Left lung (tissue), 4 donors: ENCODE measurements at regions not wholly inside any gene's neighbourhood (a gene's known extent, or its start where the extent isn't known, plus 50 kb on each side); places are given as distances from the start of the nearest gene placed in this dataset.

Experiments
- ATAC-seq: fragments of 200-7000 bp; cut with Tn5 transposase; one replicate; pipeline ENCODE4 v1.9.1; 2020; ENCODE audit warnings: moderate library complexity
- DNase-seq, 4 donors: peaks; one replicate each; pipeline ENCODE4 v3.0.0-alpha.2; 2013 to 2020
- H3K27ac ChIP-seq, 2 donors: fragments of 200-600 bp; sonication (generic) in 1 of 2; one replicate each; pipeline versions ENCODE4 v1.5.0 to v1.8.0; 2020 to 2021
- H3K27me3 ChIP-seq, 2 donors: fragments of 200-600 bp; sonication (generic) in 1 of 2; one replicate each; pipeline versions ENCODE4 v1.5.0 to v1.8.0; 2020 to 2021
- H3K36me3 ChIP-seq, 2 donors: fragments of 200-600 bp; sonication (generic) in 1 of 2; one replicate each; pipeline versions ENCODE4 v1.5.0 to v1.8.0; 2020 to 2021
- H3K4me1 ChIP-seq, 2 donors: fragments of 200-600 bp; one replicate each; pipeline ENCODE4 v1.8.0; 2021
- H3K4me3 ChIP-seq, 2 donors: fragments of 200-600 bp; sonication (generic) in 1 of 2; one replicate each; pipeline versions ENCODE4 v1.5.0 to v1.8.0; 2020 to 2021; ENCODE audit warnings: mild to moderate bottlenecking in 1 of 2
- H3K9me3 ChIP-seq, 2 donors: fragments of 200-600 bp; sonication (generic) in 1 of 2; one replicate each; pipeline versions ENCODE4 v1.5.0 to v1.8.0; 2020 to 2021
- CTCF ChIP-seq, 2 donors: fragments of 200-600 bp; sonication (generic) in 1 of 2; IDR thresholded peaks; one replicate each; pipeline versions ENCODE4 v1.5.0 to v1.8.0; 2021; ENCODE audit warnings: antibody characterized with exemption in 2 of 2
- intact Hi-C, 2 donors: fragments of 100-400 bp; cut with DNase I; formaldehyde crosslinking; loops; one replicate each; pipeline versions ENCODE4 v1.11.2 to v1.14.2; 2022
- donor health status: DM: no; HTN: yes; CAD: no.
- donor health status: DM: no; HTN: no; CAD: no.

- H3K27ac ChIP-seq = no peak overlapping the region
- H3K9me3 ChIP-seq = no peaks in the 10 kb centered on the region
- no peak for TF ChIP-seq CTCF (IDR thresholded peaks at IDR 0.05)
- H3K36me3 ChIP-seq = no peaks in the 10 kb centered on the region
- H3K27me3 ChIP-seq = no peaks in the 10 kb centered on the region
- ATAC-seq = no peak
- intact Hi-C loops = no loop called here
- no peaks in the 10 kb centered on the region for H3K4me1 ChIP-seq
- H3K4me3 ChIP-seq = no peak overlapping the region
- no peak for DNase-seq
These were observed 223.7 kb upstream of the USP25 start for GRCh38 chr21:15506086-15506485.

GRCh38 chr21:15508554-15508953 is 221.2 kb upstream of the USP25 start:
- no peaks in the 10 kb centered on the region for H3K36me3 ChIP-seq
- no peaks in the 10 kb centered on the region for H3K4me1 ChIP-seq
- no peaks in the 10 kb centered on the region for H3K9me3 ChIP-seq
- intact Hi-C loops = no loop called here
- H3K27ac ChIP-seq = no peak overlapping the region
- no peaks in the 10 kb centered on the region for H3K27me3 ChIP-seq
- ATAC-seq (no peak), DNase-seq (no peak)
- no peak for TF ChIP-seq CTCF (IDR thresholded peaks at IDR 0.05)
- H3K4me3 ChIP-seq = no peak overlapping the region

- Histone ChIP-seq H3K27ac (no peak overlapping the region), H3K4me3 (no peak overlapping the region), H3K9me3 (peaks cover 0 to 4% of the 10 kb centered on the region in 2 donors), H3K36me3 (no peaks in the 10 kb centered on the region), H3K4me1 (no peaks in the 10 kb centered on the region), H3K27me3 (no peaks in the 10 kb centered on the region)
- intact Hi-C loops = no loop called here
- no peak for TF ChIP-seq CTCF (IDR thresholded peaks at IDR 0.05)
- DNase-seq = no peak
- no peak for ATAC-seq
These were observed 215.5 kb upstream of the USP25 start for GRCh38 chr21:15514073-15514946.

GRCh38 chr21:15515908-15516307 is 213.9 kb upstream of the USP25 start:
- Histone ChIP-seq H3K4me1 (no peaks in the 10 kb centered on the region), H3K4me3 (no peak overlapping the region), H3K27ac (no peak overlapping the region), H3K9me3 (peaks cover 0 to 4% of the 10 kb centered on the region in 2 donors), H3K36me3 (no peaks in the 10 kb centered on the region), H3K27me3 (no peaks in the 10 kb centered on the region)
- TF ChIP-seq CTCF (IDR thresholded peaks at IDR 0.05) = no peak
- intact Hi-C loops = no loop called here
- ATAC-seq (no peak), DNase-seq (no peak)

GRCh38 chr21:15517394-15517793 is 212.4 kb upstream of the USP25 start:
- H3K27ac ChIP-seq = no peak overlapping the region
- ATAC-seq (no peak), DNase-seq (no peak)
- H3K36me3 ChIP-seq = no peaks in the 10 kb centered on the region
- no peak for TF ChIP-seq CTCF (IDR thresholded peaks at IDR 0.05)
- H3K27me3 ChIP-seq = no peaks in the 10 kb centered on the region
- peaks cover 0 to 4% of the 10 kb centered on the region in 2 donors for H3K9me3 ChIP-seq
- intact Hi-C loops = no loop called here
- H3K4me1 ChIP-seq = no peaks in the 10 kb centered on the region
- H3K4me3 ChIP-seq = no peak overlapping the region
